HCEC 1CT (cell line): ENCODE measurements at regions not wholly inside any gene's neighbourhood (a gene's known extent, or its start where the extent isn't known, plus 50 kb on each side); places are given as distances from the start of the nearest gene placed in this dataset.

Source experiments
- DNase-seq: peaks from one replicate; pipeline ENCODE4 v3.0.0-alpha.2; 2017

- DNase-seq: no peak
Observed at GRCh38 chr5:60369391-60369790, 330.6 kb downstream of the DEPDC1B start.

DNA sequence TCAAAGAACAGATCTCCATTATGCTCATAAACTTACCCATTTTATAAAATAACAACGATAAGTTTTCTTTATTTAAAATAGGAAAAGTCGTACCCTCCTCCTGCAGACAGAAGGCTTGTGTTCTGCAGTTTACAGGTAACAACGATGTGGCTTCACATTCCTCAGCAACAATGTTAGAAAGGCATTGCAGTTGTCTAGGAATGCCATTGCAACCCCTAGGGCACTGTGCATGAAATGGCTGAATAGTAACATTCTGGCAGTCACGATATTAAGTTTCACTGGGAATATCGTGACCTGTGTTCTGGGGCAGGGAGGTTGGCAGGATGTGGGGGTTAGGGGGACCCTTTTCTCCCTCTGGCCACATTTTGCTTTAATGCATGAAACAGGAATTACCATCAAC is 331.9 kb downstream of the DEPDC1B start:
- no peak for DNase-seq

GRCh38 chr5:60366489-60366888 is 333.5 kb downstream of the DEPDC1B start:
- DNase-seq: no peak

DNA sequence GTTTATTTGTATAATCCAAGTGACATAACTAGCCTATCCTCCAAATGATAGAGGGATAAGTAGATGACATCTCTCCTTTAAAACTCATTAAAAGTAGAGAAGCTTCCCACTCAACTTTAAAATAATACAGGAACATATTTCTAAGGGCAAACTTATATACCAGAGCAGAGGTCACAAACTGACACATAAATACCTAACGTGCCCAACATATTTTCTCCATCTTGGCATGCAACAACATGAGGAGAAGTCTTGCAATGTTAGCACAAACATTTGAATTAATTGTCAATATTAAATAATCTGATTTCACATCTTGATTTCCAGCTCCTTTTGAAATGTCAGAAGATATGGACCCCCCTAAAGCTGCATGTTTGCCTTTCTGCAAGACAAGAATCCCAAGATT is 335.0 kb downstream of the DEPDC1B start:
- DNase-seq: peak; percentile 26

- peak; percentile 55 for DNase-seq
Observed at GRCh38 chr5:60362158-60362557, 337.8 kb downstream of the DEPDC1B start.

DNA sequence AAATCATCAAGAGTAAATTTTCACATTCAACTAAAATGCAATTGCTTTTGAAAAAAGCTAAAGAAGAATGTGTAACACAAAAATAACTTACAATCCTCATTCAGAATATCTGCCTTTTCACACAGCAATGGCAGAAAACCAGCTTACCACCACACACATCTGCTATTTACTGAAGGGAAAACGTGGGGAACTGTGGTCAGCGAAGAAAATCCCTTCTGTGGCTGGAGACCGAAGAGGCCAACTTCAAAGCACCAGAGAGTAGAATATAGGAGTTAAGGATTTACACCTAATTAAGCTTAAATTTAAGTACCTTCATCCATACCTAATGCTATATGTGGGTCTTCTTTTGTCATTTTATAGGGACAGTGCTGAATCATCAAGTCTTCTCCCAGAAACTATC is 339.6 kb downstream of the DEPDC1B start:
- DNase-seq: no peak

DNA sequence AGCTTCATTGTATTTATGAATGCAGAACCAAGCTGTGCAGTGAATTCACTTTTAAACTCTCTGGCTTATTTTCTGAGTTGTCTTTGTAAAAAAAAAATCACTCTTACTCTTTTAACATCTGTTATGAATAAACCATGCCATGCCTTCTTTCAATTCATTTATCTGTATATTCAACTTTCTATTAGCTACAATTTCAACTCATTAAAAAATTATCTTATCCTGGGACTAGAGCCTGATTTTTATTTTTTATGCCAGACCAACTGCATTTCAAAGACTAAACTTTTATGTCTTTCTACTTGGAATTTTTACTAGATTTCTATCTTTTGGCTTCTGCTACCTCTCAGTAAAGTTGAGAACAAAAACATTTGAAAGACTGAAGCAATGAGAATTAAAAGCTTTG is 342.7 kb downstream of the DEPDC1B start:
- no peak for DNase-seq

GRCh38 chr5:60356745-60357144 is 343.2 kb downstream of the DEPDC1B start:
- DNase-seq: no peak

GRCh38 chr5:60355181-60355580 is 344.8 kb downstream of the DEPDC1B start:
- DNase-seq: no peak

GRCh38 chr5:60354311-60354710 is 345.7 kb downstream of the DEPDC1B start:
- DNase-seq: no peak

DNA sequence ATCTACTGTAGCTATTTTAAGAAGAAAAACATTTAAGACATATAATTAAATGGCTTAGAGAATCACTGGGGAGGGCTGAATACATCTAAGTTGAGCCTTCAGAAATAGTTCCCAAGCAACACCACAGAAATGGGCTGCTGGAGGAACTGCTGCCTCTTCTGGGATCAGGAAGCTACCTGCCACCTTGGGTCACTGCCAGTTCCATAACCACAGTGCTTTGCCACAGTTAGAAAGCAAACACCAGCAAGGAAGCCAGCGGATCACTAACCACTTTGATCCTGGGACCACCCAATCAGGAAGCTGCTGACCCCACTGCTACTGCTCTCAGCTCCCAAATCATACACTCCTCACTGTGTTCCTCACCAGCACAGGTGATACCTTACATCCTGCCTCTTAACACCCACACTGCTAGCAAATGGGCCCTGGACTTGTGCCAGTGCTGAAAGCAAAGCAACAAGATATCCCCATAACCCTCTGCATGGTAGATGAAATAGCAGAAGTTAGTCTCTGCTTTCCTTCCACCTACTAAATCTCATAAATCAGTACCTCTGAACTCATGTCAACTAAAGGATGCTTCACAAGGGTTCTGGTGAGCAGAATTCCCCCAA is 346.9 kb downstream of the DEPDC1B start:
- DNase-seq: no peak

DNA sequence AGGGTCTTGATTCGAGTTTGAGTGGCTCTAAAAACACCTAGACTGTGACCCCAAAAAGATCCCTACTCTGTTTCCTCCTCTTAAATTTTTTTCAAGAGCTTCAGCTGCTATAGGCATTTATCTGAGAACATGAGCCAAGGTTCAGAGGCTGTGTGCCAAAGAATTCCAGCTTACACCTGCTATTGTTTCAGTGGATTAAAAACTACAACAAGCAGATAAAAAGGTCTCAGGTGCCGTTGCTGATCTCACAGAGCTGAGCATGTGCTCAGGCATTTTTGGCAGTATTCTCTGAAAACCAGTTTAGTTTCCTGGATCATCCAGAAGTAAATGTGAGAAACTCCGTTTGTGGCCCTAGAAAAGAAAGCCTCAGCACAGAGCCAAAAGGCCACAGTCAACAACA is 349.2 kb downstream of the DEPDC1B start:
- no peak for DNase-seq

DNA sequence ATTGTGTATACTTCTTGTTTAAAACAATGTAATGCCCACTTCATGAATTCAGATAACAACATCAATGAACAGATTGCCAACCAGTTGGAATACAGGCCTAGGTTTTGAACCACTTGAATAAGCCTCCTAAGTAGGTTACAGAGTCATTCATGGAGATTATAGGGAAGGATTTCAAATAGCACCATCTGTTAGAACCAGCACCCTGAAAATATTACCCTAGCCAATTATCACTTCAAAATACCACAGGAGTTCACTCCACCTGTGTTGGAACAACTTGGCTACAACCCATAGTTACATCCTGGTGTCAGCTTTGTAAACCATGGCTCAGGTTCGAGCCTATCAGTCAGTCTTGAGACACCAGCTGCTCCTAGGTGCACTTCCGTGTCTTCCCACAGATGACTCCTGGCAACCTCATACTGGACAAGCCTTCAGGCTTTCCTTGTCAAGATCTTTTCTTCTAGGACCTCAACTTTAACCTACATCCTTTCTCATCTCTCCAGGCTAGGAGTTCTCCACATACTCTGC is 350.0 kb downstream of the DEPDC1B start:
- DNase-seq: no peak

GRCh38 chr5:60346393-60346792 is 353.6 kb downstream of the DEPDC1B start:
- no peak for DNase-seq

DNA sequence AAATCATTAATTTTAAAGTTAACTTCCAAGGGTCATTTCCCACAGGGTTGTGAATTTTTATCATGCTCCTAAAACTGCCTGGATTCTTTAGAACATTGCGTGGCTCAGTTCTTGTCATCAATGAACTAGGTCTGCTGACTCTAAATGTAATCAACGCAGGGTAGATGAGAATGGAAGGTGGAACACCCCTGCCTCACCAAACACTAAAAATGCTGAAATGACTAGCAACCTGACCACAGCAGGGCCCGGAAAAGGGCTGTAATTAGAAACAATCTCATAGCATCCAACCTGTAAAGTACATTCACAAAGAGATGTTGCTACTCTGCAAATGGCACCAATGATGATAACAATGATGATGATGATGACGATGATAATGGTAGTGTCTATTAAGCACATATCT is 356.9 kb downstream of the DEPDC1B start:
- no peak for DNase-seq

DNA sequence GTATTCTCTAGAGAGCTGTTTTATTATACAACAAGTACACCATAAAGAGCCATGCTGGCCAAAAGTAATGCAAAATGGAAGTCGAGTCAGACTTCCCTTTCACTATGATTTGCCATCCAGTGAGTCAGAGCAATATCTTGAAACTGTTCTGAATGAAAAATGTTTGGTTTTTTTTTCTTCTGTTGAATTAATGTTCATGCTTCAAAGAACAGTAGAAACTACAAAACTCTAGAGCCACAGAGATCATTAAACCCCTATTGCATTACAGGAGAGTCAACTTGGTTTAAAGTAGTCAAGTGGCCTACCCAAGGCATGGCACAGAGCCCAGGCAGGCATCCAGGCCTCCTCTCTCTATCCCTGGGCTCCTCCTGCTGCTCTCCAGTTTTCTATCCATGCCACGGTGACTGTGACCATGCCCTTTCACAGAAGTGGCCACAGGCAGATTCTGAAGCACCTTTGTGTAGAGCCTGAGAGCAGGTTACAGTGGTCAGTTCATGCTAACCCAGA is 358.9 kb downstream of the DEPDC1B start:
- DNase-seq: no peak

DNA sequence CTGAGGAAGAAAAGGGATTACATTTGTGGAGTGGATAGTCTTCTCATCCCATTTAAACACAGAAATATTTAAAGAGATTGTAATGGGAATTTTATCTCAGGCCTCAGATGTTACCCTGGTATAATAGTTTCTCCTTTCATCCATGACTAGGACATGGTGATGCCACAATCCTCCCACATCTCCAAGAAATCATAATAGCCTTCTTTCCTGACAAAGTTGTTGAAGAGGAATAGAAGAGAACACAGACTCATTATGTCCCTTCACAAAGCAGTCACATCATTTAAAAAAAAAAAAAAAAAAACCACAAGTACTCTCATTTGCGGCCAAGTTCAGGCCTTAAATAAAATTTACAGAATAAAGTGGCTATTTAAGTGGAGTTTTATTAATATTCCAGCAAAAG is 359.6 kb downstream of the DEPDC1B start:
- DNase-seq: no peak

DNA sequence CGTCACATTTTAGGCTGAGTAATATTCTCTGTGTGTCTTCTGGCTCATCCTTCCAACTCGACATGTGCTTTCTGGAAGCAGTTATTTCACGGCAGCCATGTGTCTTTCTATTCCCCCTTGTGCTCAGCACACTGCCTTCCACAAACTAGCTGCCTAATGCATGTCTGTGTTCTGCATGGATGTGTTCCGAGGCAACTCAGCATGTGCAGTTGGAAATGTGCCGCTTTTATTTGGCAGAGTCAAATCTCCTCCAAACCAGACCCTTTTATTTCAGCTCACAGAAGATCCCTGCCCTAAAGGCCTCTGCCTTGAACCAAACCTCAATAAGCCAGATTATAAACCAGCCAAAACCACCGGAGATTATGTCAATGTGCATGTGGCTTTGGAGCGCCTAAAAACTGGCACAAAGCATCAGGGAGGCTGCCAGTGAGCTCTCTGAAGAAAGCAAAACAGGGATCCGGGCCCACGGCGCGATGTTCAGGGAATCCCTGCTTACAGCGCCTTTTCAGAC is 360.2 kb downstream of the DEPDC1B start:
- peak; percentile 5 for DNase-seq

- DNase-seq: no peak
Observed at GRCh38 chr5:60338846-60339245, 361.1 kb downstream of the DEPDC1B start.

DNA sequence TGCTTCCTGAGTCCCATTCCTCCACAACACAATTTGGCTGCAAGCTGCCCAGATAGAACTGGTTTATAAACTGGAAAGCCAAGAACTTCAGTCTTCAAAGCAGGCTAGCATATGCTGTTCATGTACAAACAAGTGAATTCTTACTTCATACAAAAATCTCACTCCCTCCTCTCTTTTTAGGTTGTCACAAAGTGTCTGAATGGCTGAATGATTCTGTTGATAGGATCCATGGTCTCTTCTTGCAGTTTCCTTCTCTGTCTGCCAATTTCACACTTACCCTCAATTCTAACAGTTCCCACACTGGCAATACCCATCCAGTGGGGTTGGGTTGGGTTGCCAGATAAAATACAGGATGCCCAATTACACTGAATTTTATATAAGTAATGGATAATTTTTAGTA is 363.5 kb downstream of the DEPDC1B start:
- no peak for DNase-seq

DNA sequence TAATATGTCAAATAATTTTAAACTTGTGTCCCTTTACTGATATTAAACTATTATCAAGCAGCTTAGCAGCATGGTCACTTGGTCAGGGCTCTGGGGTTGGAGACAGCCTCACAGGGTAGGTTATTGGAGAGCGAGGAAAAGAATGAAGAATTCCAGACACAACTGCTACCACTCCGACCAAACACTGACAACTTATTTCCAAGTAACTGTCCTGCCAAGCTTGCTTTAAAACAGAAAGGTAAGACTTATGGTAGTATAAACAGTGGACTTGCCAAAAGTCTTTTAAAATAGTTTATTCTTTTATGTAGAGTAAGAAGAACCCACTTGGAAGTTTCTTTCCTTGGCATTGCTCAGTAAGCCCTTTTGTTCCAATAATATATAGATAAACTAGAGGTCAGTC is 364.1 kb downstream of the DEPDC1B start:
- DNase-seq: no peak

DNA sequence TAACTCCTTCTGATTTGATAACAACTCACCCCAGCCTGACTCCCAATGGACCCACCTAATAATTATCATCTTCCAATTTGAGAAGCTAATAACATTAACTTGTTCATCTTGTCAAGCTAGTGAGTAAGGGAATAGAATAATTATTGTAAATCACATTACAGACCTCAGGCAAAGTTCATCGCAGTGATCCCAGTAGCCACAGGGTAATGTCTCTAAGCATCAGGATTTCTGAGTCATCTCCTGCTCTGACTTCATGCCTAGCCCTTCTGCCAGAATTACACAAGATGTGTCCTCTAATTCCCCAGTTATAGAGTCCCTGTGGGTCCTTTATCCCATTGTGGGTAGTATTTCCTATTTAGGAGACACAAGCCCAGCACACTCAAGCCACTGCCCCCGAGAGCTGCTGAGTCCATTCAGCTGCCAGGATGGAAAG is 365.7 kb downstream of the DEPDC1B start:
- DNase-seq: peak; percentile 89

DNA sequence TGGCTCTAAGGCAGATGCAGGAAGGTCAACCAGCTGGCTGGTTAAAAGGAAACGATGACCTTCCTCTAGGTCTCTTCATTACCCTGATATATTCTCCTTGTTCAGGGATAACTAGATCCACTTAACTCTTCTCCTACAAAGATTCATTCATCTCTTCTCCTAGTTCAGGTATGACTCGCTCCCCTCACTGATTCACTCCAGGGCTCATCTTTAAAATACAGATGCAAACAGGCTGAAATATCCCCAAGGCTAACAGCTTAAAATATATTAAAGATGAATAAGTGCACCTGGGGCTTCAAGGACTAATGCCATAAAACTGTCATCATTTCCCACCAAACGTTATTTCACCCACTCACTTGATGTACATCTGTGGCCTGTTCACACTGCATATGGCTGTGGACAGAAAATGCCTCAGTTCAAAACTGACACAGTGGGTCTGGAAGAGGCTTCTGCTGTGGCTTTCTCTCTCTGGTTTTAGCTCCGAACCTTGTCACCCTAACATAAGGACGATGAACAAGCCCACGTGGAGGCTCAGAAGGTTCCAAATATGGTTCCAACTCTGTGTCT is 366.9 kb downstream of the DEPDC1B start:
- DNase-seq: no peak

- DNase-seq: peak; percentile 88
Observed at GRCh38 chr5:60332244-60333004, 367.5 kb downstream of the DEPDC1B start.
